22Rv1 (cell line): ENCODE measurements at regions not wholly inside any gene's neighbourhood (a gene's known extent, or its start where the extent isn't known, plus 50 kb on each side); places are given as distances from the start of the nearest gene placed in this dataset.

ENCODE experiments used
- ZFX ChIP-seq: fragments of 450-650 bp; IDR thresholded peaks from 2 replicates; pipeline ENCODE4 v1.6.1; 2017; ENCODE audit warnings: antibody characterized with exemption, borderline replicate concordance
- TF ChIP-seq, protein P1 (sequence below): fragments of 450-650 bp; IDR thresholded peaks from 2 replicates; pipeline ENCODE4 v1.5.1; 2017; ENCODE audit warnings: mild to moderate bottlenecking

- TF ChIP-seq, protein P1, sequence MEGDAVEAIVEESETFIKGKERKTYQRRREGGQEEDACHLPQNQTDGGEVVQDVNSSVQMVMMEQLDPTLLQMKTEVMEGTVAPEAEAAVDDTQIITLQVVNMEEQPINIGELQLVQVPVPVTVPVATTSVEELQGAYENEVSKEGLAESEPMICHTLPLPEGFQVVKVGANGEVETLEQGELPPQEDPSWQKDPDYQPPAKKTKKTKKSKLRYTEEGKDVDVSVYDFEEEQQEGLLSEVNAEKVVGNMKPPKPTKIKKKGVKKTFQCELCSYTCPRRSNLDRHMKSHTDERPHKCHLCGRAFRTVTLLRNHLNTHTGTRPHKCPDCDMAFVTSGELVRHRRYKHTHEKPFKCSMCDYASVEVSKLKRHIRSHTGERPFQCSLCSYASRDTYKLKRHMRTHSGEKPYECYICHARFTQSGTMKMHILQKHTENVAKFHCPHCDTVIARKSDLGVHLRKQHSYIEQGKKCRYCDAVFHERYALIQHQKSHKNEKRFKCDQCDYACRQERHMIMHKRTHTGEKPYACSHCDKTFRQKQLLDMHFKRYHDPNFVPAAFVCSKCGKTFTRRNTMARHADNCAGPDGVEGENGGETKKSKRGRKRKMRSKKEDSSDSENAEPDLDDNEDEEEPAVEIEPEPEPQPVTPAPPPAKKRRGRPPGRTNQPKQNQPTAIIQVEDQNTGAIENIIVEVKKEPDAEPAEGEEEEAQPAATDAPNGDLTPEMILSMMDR = no peak
- TF ChIP-seq ZFX = no peak
These were observed 55.0 kb upstream of the AGR3 start for GRCh38 chr7:16936626-16937422.
